GM12865 (cell line): ENCODE measurements at regions not wholly inside any gene's neighbourhood (a gene's known extent, or its start where the extent isn't known, plus 50 kb on each side); places are given as distances from the start of the nearest gene placed in this dataset.

Source experiments
- DNase-seq: peaks from one replicate; pipeline ENCODE4 v3.0.0; 2010; ENCODE audit warnings: low read depth
- H3K4me3 ChIP-seq: 2 replicates; pipeline ENCODE4 v1.5.1; 2011; ENCODE audit warnings: mild to moderate bottlenecking, low read depth, low read length, control low read depth
- CTCF ChIP-seq: IDR thresholded peaks from 2 replicates; pipeline ENCODE4 v1.5.1; 2011; ENCODE audit warnings: low read length, control low read depth, low read depth, inconsistent platforms; ENCODE audit not compliant: insufficient read depth; ENCODE audit errors: missing control alignments

DNA sequence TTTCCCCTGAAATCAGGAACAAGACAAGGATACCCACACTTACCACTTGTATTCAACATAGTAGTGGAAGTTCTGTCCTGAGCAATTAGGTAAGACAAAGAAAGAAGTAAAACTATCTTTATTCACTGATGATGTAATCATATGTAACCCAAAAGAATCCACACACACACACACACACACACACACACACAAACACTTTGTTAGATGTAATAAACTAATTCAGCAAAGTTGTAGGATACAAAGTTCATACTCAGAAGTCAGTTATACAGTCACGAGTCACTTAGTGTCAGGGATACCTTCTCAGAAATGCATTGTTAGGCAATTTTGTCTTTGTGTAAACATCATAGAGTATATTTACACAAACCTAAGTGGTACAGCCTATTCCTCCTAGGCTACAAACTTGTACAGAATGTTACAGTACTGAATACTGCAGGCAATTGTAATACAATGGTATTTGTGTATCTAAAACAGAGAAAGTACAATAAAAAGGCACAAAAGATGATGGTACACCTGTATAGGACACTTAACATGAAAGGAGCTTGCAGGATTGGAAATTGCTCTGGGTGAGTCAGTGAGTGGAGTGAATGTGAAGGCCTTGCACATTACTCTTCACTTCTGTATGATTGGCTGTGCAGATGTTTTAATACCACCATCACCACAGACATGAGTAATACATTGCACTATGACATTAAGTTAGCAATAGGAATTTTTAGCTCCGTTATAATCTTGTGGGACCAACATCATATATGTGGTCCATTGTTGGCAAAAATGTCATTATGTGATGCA lies 370.1 kb downstream of the ZFHX3 start:
- DNase-seq, result no peak
- no peak for TF ChIP-seq CTCF
- H3K4me3 ChIP-seq, result no peak overlapping the region

DNA sequence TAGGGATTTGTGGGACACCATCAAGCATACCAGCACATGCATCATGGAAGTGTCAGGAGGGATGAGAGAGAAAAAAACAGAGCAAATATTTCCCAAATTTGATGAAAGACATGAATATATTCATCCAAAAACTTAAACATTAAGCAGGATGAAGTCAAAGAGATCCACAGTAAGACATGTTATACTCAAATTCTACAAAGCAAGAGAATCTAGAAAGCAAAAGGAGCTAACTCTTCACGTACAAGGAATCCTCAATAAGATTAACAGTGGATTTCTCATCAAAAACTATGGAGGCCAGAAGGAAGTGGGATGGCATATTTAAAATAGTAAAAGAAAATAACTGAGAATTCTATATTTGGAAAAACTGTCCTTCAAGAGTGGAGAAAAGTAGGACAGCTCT lies 374.8 kb downstream of the ZFHX3 start:
- TF ChIP-seq CTCF, result no peak
- H3K4me3 ChIP-seq, result no peak overlapping the region
- DNase-seq, result no peak

DNA sequence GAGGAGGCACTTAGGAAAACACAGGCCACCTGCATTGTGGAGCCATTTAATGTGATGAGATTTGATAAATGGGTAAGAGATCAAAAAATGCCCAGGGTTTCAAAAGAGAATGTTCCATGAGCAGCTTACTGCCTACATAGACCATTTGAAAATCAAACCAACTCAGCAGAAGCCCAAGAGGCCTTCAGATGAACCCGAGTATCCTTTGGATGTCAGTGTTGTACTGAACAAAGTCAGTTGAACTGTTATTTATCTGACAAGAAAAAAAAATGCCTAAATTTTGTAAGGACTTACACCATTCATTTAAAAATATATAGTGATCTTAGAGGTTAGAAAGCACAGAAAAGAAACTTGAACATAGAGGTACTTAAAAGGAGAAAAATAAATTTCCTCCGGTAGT lies 381.7 kb downstream of the ZFHX3 start:
- DNase-seq, result peak; percentile 35
- peak; percentile 7 for TF ChIP-seq CTCF
- H3K4me3 ChIP-seq, result no peak overlapping the region

GRCh38 chr16:72665701-72666100 lies 382.2 kb downstream of the ZFHX3 start:
- H3K4me3 ChIP-seq, result peak overlapping the region; percentile 79
- TF ChIP-seq CTCF, result no peak
- DNase-seq, result peak; percentile 17

GRCh38 chr16:72664509-72665408 lies 383.2 kb downstream of the ZFHX3 start:
- DNase-seq, result peak; percentile 99
- TF ChIP-seq CTCF, result no peak
- peak overlapping the region; percentile 79 for H3K4me3 ChIP-seq

DNA sequence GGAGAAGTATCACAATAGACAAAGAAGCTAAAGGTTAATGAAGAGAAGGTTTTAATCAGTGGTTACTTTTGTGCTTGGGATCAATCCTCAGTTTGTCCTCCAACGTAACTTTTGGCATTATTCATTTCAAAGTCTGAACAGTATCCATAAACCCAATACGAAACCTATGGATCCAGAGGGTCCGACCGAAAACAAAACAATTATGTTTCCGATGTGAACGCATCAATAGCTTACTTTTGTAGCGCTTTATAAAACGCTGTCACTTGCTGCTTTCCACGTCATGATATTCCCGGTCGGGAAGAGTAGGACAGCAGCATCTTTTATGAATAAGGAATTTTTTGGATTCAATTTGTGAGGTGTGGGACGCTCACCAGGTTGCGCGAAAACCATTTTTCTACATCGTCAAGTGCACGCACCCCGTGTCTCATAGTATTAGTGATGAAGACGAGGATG lies 383.8 kb downstream of the ZFHX3 start:
- no peak for DNase-seq
- no peak for TF ChIP-seq CTCF

More for the DNA sequence above, 383.8 kb downstream of the ZFHX3 start:
- peak overlapping the region; percentile 79 for H3K4me3 ChIP-seq
